Sigmoid colon (tissue), 4 donors: ENCODE measurements at regions not wholly inside any gene's neighbourhood (a gene's known extent, or its start where the extent isn't known, plus 50 kb on each side); places are given as distances from the start of the nearest gene placed in this dataset.

Experiments used
- CTCF ChIP-seq, 4 experiments: fragments of 450-650 bp in 3 of 4; fragments of 200-600 bp in 1 of 4; IDR thresholded peaks; one replicate each; pipeline ENCODE4 v1.5.1; 2016 to 2019; ENCODE audit warnings: antibody characterized with exemption in 4 of 4, mild to moderate bottlenecking in 3 of 4, moderate library complexity in 2 of 4
- POLR2A ChIP-seq, 2 donors: fragments of 450-650 bp; IDR thresholded peaks; one replicate each; pipeline ENCODE4 v1.6.1; 2016; ENCODE audit warnings: antibody characterized with exemption in 2 of 2, mild to moderate bottlenecking in 2 of 2, moderate library complexity in 2 of 2
- POLR2AphosphoS5 ChIP-seq, 4 donors: sonication (generic); formaldehyde crosslinking; IDR thresholded peaks; one replicate each; pipeline ENCODE4 v1.6.1; 2017; ENCODE audit warnings: antibody characterized with exemption in 4 of 4

- TF ChIP-seq CTCF (IDR thresholded peaks at IDR 0.05) = no peak
- TF ChIP-seq POLR2A (IDR thresholded peaks at IDR 0.05) = no peak
- no peak for TF ChIP-seq POLR2AphosphoS5 (IDR thresholded peaks at IDR 0.05)
These were observed 335.3 kb downstream of the GLRX3 start for GRCh38 chr10:130471486-130471885.
